Smooth muscle cell (in vitro differentiated cells): ENCODE measurements at regions not wholly inside any gene's neighbourhood (a gene's known extent, or its start where the extent isn't known, plus 50 kb on each side); places are given as distances from the start of the nearest gene placed in this dataset.
A peak's percentile ranks its signal among the peaks of the same experiment; 100 is the strongest.

Experiments
- DNase-seq: peaks from one replicate; lab custom pipeline; 2025; ENCODE audit not compliant: unreplicated experiment; lab: John Stamatoyannopoulos, UW
- H2AFZ ChIP-seq: fragments of 200-600 bp; sonication (generic); 2 replicates; pipeline ENCODE4 v1.6.0; 2016; ENCODE audit warnings: antibody characterized with exemption, low read depth, mild to moderate bottlenecking
- H3F3A ChIP-seq: fragments of 200-600 bp; sonication (generic); 2 replicates; pipeline ENCODE4 v1.6.0; 2017; ENCODE audit warnings: antibody characterized with exemption, low read depth
- H3K27ac ChIP-seq: fragments of 200-600 bp; sonication (generic); 2 replicates; pipeline ENCODE4 v1.5.1; 2016; ENCODE audit warnings: low read depth, mild to moderate bottlenecking
- H3K27me3 ChIP-seq: fragments of 200-600 bp; sonication (generic); 2 replicates; pipeline ENCODE4 v1.6.1; 2016; ENCODE audit warnings: low read depth, mild to moderate bottlenecking
- H3K36me3 ChIP-seq: fragments of 200-600 bp; sonication (generic); 2 replicates; pipeline ENCODE4 v1.5.1; 2016; ENCODE audit warnings: low read depth
- H3K4me1 ChIP-seq: fragments of 200-600 bp; sonication (generic); 2 replicates; pipeline ENCODE4 v1.5.1; 2016; ENCODE audit warnings: low read depth
- H3K4me2 ChIP-seq: fragments of 200-600 bp; sonication (generic); 2 replicates; pipeline ENCODE4 v1.6.0; 2016; ENCODE audit warnings: mild to moderate bottlenecking
- H3K4me3 ChIP-seq: fragments of 200-600 bp; sonication (generic); 2 replicates; pipeline ENCODE4 v1.5.1; 2016; ENCODE audit warnings: mild to moderate bottlenecking
- H3K79me2 ChIP-seq: fragments of 200-600 bp; sonication (generic); 2 replicates; pipeline ENCODE4 v1.6.0; 2016; ENCODE audit warnings: low read depth, mild to moderate bottlenecking
- H3K9ac ChIP-seq: fragments of 200-600 bp; sonication (generic); 2 replicates; pipeline ENCODE4 v1.6.0; 2016; ENCODE audit warnings: low read depth
- H3K9me3 ChIP-seq: fragments of 200-600 bp; sonication (generic); replicated peaks from 2 replicates; pipeline ENCODE4 v1.5.1; 2016; ENCODE audit warnings: low read depth
- H4K20me1 ChIP-seq: fragments of 200-600 bp; sonication (generic); 2 replicates; pipeline ENCODE4 v1.6.0; 2016; ENCODE audit warnings: low read depth
- CTCF ChIP-seq: fragments of 200-600 bp; sonication (generic); IDR thresholded peaks from 2 replicates; pipeline ENCODE4 v1.5.1; 2017; ENCODE audit warnings: borderline replicate concordance, mild to moderate bottlenecking, antibody characterized with exemption; ENCODE audit not compliant: insufficient read depth, poor library complexity, severe bottlenecking
- WGBS: methylation state at CpG from one replicate; pipeline ENCODE4 v1.1.7; 2016; ENCODE audit warnings: low lambda C conversion rate; 5-methylcytosine and 5-hydroxymethylcytosine counted together

- H3F3A ChIP-seq: peaks cover 27% of the 10 kb centered on the region
- peak overlapping the region; percentile 73 for H3K9ac ChIP-seq
- H3K27ac ChIP-seq: peak overlapping the region; percentile 97
- H4K20me1 ChIP-seq: no peaks in the 10 kb centered on the region
- H3K4me3 ChIP-seq: no peak overlapping the region
- H3K36me3 ChIP-seq: no peaks in the 10 kb centered on the region
- TF ChIP-seq CTCF: no peak
- 6% methylated on average over 13 of the region's 13 CpGs for WGBS
- peaks cover 31% of the 10 kb centered on the region for H3K4me1 ChIP-seq
- no peaks in the 10 kb centered on the region for H3K9me3 ChIP-seq
- H3K4me2 ChIP-seq: peak overlapping the region; percentile 74
- peak overlapping the region; percentile 60 for H2AFZ ChIP-seq
- DNase-seq: no peak
- no peaks in the 10 kb centered on the region for H3K27me3 ChIP-seq
- peaks cover 5% of the 10 kb centered on the region for H3K79me2 ChIP-seq
These were observed 62.1 kb upstream of the SMIM21 start for GRCh38 chr18:75489493-75490190.

GRCh38 chr18:75483662-75484061 lies 56.2 kb upstream of the SMIM21 start:
- no peaks in the 10 kb centered on the region for H3K79me2 ChIP-seq
- no peaks in the 10 kb centered on the region for H3K27me3 ChIP-seq
- peaks cover 13% of the 10 kb centered on the region for H3F3A ChIP-seq
- 30% methylated on average over 3 of the region's 3 CpGs for WGBS
- no peak for TF ChIP-seq CTCF
- H3K9ac ChIP-seq: peak overlapping the region; percentile 11
- H4K20me1 ChIP-seq: no peaks in the 10 kb centered on the region
- H3K4me1 ChIP-seq: peaks cover 7% of the 10 kb centered on the region
- peak overlapping the region; percentile 53 for H2AFZ ChIP-seq
- H3K36me3 ChIP-seq: peaks cover 5% of the 10 kb centered on the region
- DNase-seq: no peak
- peaks cover 8% of the 10 kb centered on the region for H3K9me3 ChIP-seq
- peak overlapping the region; percentile 91 for H3K27ac ChIP-seq
- no peak overlapping the region for H3K4me3 ChIP-seq
- H3K4me2 ChIP-seq: peak overlapping the region; percentile 61

GRCh38 chr18:75482880-75483279 lies 55.4 kb upstream of the SMIM21 start:
- no peak for TF ChIP-seq CTCF

GRCh38 chr18:75480487-75480886 lies 53.0 kb upstream of the SMIM21 start:
- Histone ChIP-seq H4K20me1 (no peaks in the 10 kb centered on the region), H3K79me2 (no peaks in the 10 kb centered on the region), H3K9ac (no peak overlapping the region), H3K4me1 (peaks cover 6% of the 10 kb centered on the region), H3K27me3 (no peaks in the 10 kb centered on the region), H3K9me3 (peaks cover 8% of the 10 kb centered on the region), H3K4me2 (no peak overlapping the region), H2AFZ (no peak overlapping the region), H3K36me3 (peaks cover 5% of the 10 kb centered on the region), H3K27ac (no peak overlapping the region), H3F3A (peaks cover 6% of the 10 kb centered on the region), H3K4me3 (no peak overlapping the region)
- no peak for DNase-seq
- 92% methylated on average over 2 of the region's 2 CpGs for WGBS
- TF ChIP-seq CTCF: no peak

More at GRCh38 chr18:75482880-75483279, 55.4 kb upstream of the SMIM21 start:
- Histone ChIP-seq H3K9ac (peak overlapping the region; percentile 11), H3K79me2 (no peaks in the 10 kb centered on the region), H3K27ac (peak overlapping the region; percentile 91), H3K27me3 (no peaks in the 10 kb centered on the region), H3K4me2 (peak overlapping the region; percentile 61), H3K4me1 (peaks cover 6% of the 10 kb centered on the region), H3K4me3 (no peak overlapping the region), H4K20me1 (no peaks in the 10 kb centered on the region), H3K36me3 (peaks cover 5% of the 10 kb centered on the region), H3F3A (peaks cover 6% of the 10 kb centered on the region), H2AFZ (no peak overlapping the region), H3K9me3 (peaks cover 8% of the 10 kb centered on the region)
- no peak for DNase-seq
